ENCODE measurements at regions not wholly inside any gene's neighbourhood (a gene's known extent, or its start where the extent isn't known, plus 50 kb on each side); places are given as distances from the start of the nearest gene placed in this dataset.

- TF ChIP-seq ARID3A (IDR thresholded peaks at IDR 0.05; ENCODE audit: low read depth, low read length) (peak; percentile 54; the same call in 1 of the 2 replicates), PRDM10 (CRISPR knock-in tag; IDR thresholded peaks at IDR 0.05; ENCODE audit: low read depth) (no peak), ELK4 (CRISPR knock-in tag; IDR thresholded peaks at IDR 0.05; ENCODE audit: borderline replicate concordance) (no peak), ZNF354B (CRISPR knock-in tag; IDR thresholded peaks at IDR 0.05) (no peak), REXO4 (CRISPR knock-in tag; IDR thresholded peaks at IDR 0.05; ENCODE audit: borderline replicate concordance) (no peak), KAT8 (CRISPR knock-in tag; IDR thresholded peaks at IDR 0.05) (no peak), NR0B2 (CRISPR knock-in tag; IDR thresholded peaks at IDR 0.05) (no peak), ZNF577 (CRISPR knock-in tag; IDR thresholded peaks at IDR 0.05; ENCODE audit: borderline replicate concordance, low read depth) (no peak), CBX5 (CRISPR knock-in tag; IDR thresholded peaks at IDR 0.05; ENCODE audit: borderline replicate concordance) (peak; percentile 60; the same call in 1 of the 2 replicates), ZNF737 (CRISPR knock-in tag; IDR thresholded peaks at IDR 0.05; ENCODE audit: borderline replicate concordance) (no peak), STAG1 (CRISPR knock-in tag; IDR thresholded peaks at IDR 0.05) (peak; percentile 11; the same call in 1 of the 2 replicates), ZNF572 (CRISPR knock-in tag; IDR thresholded peaks at IDR 0.05) (no peak), ESRRA (CRISPR knock-in tag; IDR thresholded peaks at IDR 0.05; ENCODE audit: low read depth) (no peak), GMEB1 (CRISPR knock-in tag; IDR thresholded peaks at IDR 0.05; ENCODE audit: borderline replicate concordance) (no peak), ZSCAN29 (CRISPR knock-in tag; conservative IDR thresholded peaks at IDR 0.05) (no peak), STAT5B (CRISPR knock-in tag; IDR thresholded peaks at IDR 0.05) (no peak), MZF1 (CRISPR knock-in tag; IDR thresholded peaks at IDR 0.05; ENCODE audit: borderline replicate concordance) (no peak), PBX2 (CRISPR knock-in tag; IDR thresholded peaks at IDR 0.05) (no peak)
These were observed 261.1 kb upstream of the RNF32 start (continued) for GRCh38 chr7:156379324-156380070.

All from HepG2 (cell line).